ENCODE measurements at regions not wholly inside any gene's neighbourhood (a gene's known extent, or its start where the extent isn't known, plus 50 kb on each side); places are given as distances from the start of the nearest gene placed in this dataset.
A peak's percentile ranks its signal among the peaks of the same experiment; 100 is the strongest.
"Not testable (repeated sequence)": the region's sequence is repeated elsewhere in the genome, so short reads cannot be mapped to it uniquely, and the experiment has no call there.

GRCh38 chr18:60910534-60910933 is 422.7 kb upstream of the CDH20 start:
- peak; percentile 38 to 81 for DNase-seq (ENCODE audit: low read depth in 2 of 2)
- no peak for TF ChIP-seq CTCF (IDR thresholded peaks at IDR 0.05; ENCODE audit: low read depth, low read length)
- no peak overlapping the region for H3K4me3 ChIP-seq (replicated peaks in 1 of 2; ENCODE audit: low read depth in 2 of 2, low read length in 2 of 2)

- no peak for TF ChIP-seq CTCF (IDR thresholded peaks at IDR 0.05; ENCODE audit: low read depth, low read length)
- DNase-seq (ENCODE audit: low read depth in 2 of 2) = no peak
- no peak overlapping the region for H3K4me3 ChIP-seq (replicated peaks in 1 of 2; ENCODE audit: low read depth in 2 of 2, low read length in 2 of 2)
These were observed 421.7 kb upstream of the CDH20 start for GRCh38 chr18:60911504-60911903.

- DNase-seq (ENCODE audit: low read depth in 2 of 2) = no peak
- no peak overlapping the region for H3K4me3 ChIP-seq (replicated peaks in 1 of 2; ENCODE audit: low read depth in 2 of 2, low read length in 2 of 2)
- TF ChIP-seq CTCF (IDR thresholded peaks at IDR 0.05; ENCODE audit: low read depth, low read length) = no peak
These were observed 418.1 kb upstream of the CDH20 start for GRCh38 chr18:60915160-60915559.

- not testable (repeated sequence) for H3K4me3 ChIP-seq (replicated peaks in 1 of 2; ENCODE audit: low read depth in 2 of 2, low read length in 2 of 2); DNase-seq (ENCODE audit: low read depth in 2 of 2)
These were observed 414.4 kb upstream of the CDH20 start for GRCh38 chr18:60918862-60919261.

DNA sequence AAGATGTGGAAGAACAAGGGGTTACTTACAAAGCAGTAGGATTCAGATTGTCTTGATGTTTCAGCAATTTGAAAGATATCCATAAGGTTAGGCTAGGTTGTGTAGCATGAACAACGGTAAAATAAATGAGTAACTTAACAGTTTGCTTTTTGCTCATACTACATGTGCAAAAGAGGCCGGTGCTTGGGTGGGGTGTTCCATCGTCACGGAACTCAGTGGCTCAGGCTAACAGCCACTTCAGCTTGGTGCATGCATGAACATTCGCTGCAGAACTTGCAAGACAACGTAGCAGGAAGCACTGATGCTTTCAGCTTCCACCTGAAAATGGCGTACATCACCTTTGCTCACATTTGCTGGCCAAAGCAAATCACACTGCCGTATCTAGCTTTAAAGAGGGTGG is 407.3 kb upstream of the CDH20 start:
- DNase-seq (ENCODE audit: low read depth in 2 of 2) = no peak
- no peak overlapping the region for H3K4me3 ChIP-seq (replicated peaks in 1 of 2; ENCODE audit: low read depth in 2 of 2, low read length in 2 of 2)

GRCh38 chr18:60929966-60930365 is 403.3 kb upstream of the CDH20 start:
- DNase-seq (ENCODE audit: low read depth in 2 of 2) = no peak
- no peak for TF ChIP-seq CTCF (IDR thresholded peaks at IDR 0.05; ENCODE audit: low read depth, low read length)
- H3K4me3 ChIP-seq (replicated peaks in 1 of 2; ENCODE audit: low read depth in 2 of 2, low read length in 2 of 2) = no peak overlapping the region

More for the DNA sequence above, 407.3 kb upstream of the CDH20 start:
- no peak for TF ChIP-seq CTCF (IDR thresholded peaks at IDR 0.05; ENCODE audit: low read depth, low read length)

GRCh38 chr18:60935041-60935910 is 398.0 kb upstream of the CDH20 start:
- no peak overlapping the region for H3K4me3 ChIP-seq (replicated peaks in 1 of 2; ENCODE audit: low read depth in 2 of 2, low read length in 2 of 2)
- peak; percentile 6 to 50 for DNase-seq (ENCODE audit: low read depth in 2 of 2)
- no peak for TF ChIP-seq CTCF (IDR thresholded peaks at IDR 0.05; ENCODE audit: low read depth, low read length)

All from cardiac fibroblast (primary cell).